SK-N-MC (cell line): ENCODE measurements at regions not wholly inside any gene's neighbourhood (a gene's known extent, or its start where the extent isn't known, plus 50 kb on each side); places are given as distances from the start of the nearest gene placed in this dataset.

Source experiments
- EZH2 ChIP-seq: fragments of 200-600 bp; sonication (generic); IDR thresholded peaks from one replicate; pipeline ENCODE4 v1.6.1; 2017; ENCODE audit warnings: antibody characterized with exemption
- FOXP2 ChIP-seq: optimal IDR thresholded peaks from 2 replicates; pipeline ENCODE3; 2011; ENCODE audit warnings: mild to moderate bottlenecking, moderate library complexity; ENCODE audit not compliant: insufficient read depth; ENCODE audit errors: extremely low read length, control extremely low read depth
- POLR2AphosphoS5 ChIP-seq: IDR thresholded peaks from 2 replicates; pipeline ENCODE4 v1.6.1; 2012; ENCODE audit warnings: mild to moderate bottlenecking, low read depth, low read length, borderline replicate concordance

DNA sequence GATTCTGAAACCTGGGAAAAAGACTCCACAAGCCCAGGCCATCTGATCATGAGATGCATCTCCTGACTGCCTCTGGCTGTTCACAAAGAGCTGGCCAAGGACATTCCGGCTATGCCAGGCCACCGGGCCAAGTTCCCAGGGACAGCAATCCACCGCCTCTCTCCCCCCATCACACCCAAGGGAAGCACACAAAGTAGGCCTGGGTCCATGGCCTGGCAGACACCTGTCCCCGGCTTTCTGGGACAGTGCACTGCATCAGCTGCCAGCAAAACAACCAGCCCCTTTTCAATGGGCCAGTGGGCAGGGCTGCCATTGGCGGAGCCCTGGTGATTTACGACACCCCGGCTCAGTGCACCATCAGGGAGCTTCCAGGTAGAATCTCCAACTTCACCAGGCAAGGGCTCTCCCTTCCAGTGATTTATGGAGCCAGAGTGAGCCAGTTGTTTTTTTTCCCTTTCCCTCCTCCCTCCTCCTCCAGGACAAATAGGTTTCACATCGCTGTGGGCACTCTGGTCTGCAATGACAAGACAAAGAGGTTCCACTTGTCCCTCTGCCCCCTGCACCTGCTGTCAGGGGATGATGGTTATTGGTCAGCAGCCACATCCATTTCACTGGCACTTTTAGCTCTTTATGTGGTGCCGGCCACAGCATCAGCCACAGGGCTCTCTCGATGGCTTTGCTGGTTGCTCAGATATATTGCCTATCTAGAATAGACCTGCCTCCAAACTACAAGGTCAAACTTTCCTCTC is 149.6 kb downstream of the SLC38A6 start:
- TF ChIP-seq EZH2, result no peak
- TF ChIP-seq POLR2AphosphoS5, result no peak; the same call in 1 of the 2 replicates
- no peak for TF ChIP-seq FOXP2
